ENCODE measurements at regions not wholly inside any gene's neighbourhood (a gene's known extent, or its start where the extent isn't known, plus 50 kb on each side); places are given as distances from the start of the nearest gene placed in this dataset.

DNA sequence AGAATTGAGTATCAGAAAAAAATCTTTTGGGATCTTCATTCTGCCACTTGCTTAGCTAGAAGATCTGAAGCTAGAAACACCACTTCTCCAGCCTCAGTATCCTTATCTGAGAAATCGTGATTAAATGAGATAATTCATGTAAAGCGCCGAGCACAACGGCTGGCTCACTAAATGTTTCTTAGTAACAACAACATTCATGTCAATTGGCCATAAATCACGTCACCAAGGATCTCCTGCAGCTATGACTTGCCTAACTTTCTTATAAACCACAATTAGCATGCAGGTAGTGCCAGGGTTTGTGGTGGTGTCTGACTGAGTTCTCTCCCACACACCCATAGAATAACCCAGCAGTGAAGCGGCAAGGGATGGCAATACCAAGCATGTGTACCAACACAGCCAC lies 501.3 kb downstream of the EFNB2 start:
- H3K36me3 ChIP-seq: no peaks in the 10 kb centered on the region
- intact Hi-C loops (cut with DNase I): no loop called here
- DNase-seq: no peak
- 77 to 79% methylated on average over 6 of the region's 6 CpGs for WGBS, 2 donors
- no peaks in the 10 kb centered on the region for H3K9me3 ChIP-seq
- H3K4me3 ChIP-seq: no peak overlapping the region
- no peaks in the 10 kb centered on the region for H3K4me1 ChIP-seq
- TF ChIP-seq EP300 (IDR thresholded peaks at IDR 0.05): no peak
- TF ChIP-seq POLR2AphosphoS5 (IDR thresholded peaks at IDR 0.05): no peak
- TF ChIP-seq, protein P1, sequence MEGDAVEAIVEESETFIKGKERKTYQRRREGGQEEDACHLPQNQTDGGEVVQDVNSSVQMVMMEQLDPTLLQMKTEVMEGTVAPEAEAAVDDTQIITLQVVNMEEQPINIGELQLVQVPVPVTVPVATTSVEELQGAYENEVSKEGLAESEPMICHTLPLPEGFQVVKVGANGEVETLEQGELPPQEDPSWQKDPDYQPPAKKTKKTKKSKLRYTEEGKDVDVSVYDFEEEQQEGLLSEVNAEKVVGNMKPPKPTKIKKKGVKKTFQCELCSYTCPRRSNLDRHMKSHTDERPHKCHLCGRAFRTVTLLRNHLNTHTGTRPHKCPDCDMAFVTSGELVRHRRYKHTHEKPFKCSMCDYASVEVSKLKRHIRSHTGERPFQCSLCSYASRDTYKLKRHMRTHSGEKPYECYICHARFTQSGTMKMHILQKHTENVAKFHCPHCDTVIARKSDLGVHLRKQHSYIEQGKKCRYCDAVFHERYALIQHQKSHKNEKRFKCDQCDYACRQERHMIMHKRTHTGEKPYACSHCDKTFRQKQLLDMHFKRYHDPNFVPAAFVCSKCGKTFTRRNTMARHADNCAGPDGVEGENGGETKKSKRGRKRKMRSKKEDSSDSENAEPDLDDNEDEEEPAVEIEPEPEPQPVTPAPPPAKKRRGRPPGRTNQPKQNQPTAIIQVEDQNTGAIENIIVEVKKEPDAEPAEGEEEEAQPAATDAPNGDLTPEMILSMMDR (IDR thresholded peaks at IDR 0.05): no peak
- TF ChIP-seq POLR2A (IDR thresholded peaks at IDR 0.05): no peak
- H3K27ac ChIP-seq: no peak overlapping the region
- H3K27me3 ChIP-seq: no peaks in the 10 kb centered on the region

DNA sequence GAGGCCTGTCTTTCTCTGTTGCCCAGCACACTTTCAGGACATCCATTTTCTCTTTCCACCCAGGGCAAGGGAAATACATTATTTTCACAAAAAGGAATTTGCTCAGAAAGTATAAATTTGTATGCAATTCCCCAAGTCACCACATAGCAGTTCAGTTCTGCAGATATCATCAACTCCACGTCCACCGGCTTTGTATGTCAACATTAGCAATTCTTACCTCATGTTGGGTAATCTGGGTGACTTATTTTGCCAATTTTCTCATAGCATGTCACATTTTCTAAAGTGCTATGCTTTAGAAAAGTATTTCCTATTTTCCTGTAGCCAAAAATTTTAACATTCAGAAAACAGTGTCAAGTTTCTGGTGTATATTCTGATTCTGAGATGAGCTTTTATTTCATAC lies 501.8 kb downstream of the EFNB2 start:
- intact Hi-C loops (cut with DNase I): no loop called here
- Histone ChIP-seq H3K27me3 (no peaks in the 10 kb centered on the region), H3K27ac (no peak overlapping the region), H3K36me3 (no peaks in the 10 kb centered on the region), H3K4me3 (no peak overlapping the region), H3K9me3 (no peaks in the 10 kb centered on the region), H3K4me1 (no peaks in the 10 kb centered on the region)
- no peak for TF ChIP-seq POLR2A (IDR thresholded peaks at IDR 0.05)
- TF ChIP-seq POLR2AphosphoS5 (IDR thresholded peaks at IDR 0.05): no peak
- no peak for TF ChIP-seq EP300 (IDR thresholded peaks at IDR 0.05)
- TF ChIP-seq, protein P1 (IDR thresholded peaks at IDR 0.05): no peak
- WGBS, 2 donors: 71 to 85% methylated on average over 2 of the region's 2 CpGs
- no peak for DNase-seq

DNA sequence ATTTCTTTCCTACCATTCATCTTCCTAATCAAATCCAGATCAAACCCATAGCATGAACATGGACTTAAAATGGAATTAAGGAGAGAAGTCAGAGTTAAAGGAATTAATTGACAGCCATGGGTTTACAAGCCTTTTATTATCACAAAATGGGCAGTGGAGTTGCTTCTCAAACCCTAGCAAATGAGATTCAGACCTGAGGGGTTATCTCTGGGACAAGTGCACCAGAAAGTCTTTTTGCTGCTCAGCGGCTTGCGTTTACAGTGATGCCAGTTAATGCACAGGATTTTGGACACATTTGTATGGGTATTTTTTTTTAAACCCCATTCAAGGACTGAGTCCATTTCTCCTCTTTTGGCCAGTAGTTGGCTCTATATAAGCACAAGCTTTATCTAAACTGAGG lies 503.0 kb downstream of the EFNB2 start:
- intact Hi-C loops (cut with DNase I): no loop called here
- Histone ChIP-seq H3K9me3 (no peaks in the 10 kb centered on the region), H3K4me3 (no peak overlapping the region), H3K27ac (no peak overlapping the region), H3K27me3 (no peaks in the 10 kb centered on the region), H3K4me1 (no peaks in the 10 kb centered on the region), H3K36me3 (no peaks in the 10 kb centered on the region)
- 98 to 99% methylated on average over 2 of the region's 2 CpGs for WGBS, 2 donors
- TF ChIP-seq POLR2A (IDR thresholded peaks at IDR 0.05): no peak
- TF ChIP-seq, protein P1 (IDR thresholded peaks at IDR 0.05): no peak
- TF ChIP-seq EP300 (IDR thresholded peaks at IDR 0.05): no peak
- TF ChIP-seq POLR2AphosphoS5 (IDR thresholded peaks at IDR 0.05): no peak
- no peak for DNase-seq

DNA sequence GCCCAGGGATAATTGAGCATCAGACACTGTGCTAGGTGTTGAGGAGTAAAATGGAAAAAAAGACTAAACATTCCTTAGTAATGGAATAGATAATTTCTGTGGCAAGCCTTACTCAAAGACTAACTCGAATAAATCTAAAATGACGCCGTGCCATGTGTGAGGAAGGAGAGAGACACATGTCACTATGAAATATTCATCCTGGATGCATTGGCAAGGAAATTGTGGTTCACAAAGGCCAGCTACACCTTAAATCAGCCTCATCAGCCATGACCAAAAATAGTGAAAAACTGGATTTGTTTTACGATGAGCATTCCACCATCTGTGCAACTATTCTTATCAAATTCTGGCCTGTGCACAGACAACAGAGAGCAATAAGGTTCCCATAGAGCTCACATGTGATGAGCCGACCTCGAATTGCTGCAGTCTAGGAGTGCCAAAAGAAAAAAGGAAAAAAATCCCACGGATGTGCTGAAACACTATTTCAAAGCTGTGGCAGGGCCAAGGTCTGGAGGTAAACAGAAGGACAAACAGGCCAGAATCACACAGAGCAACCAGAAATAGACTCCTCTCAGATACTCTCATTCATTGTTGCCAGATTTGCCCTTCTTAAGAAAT lies 505.7 kb downstream of the EFNB2 start:
- no peaks in the 10 kb centered on the region for H3K36me3 ChIP-seq
- TF ChIP-seq POLR2AphosphoS5 (IDR thresholded peaks at IDR 0.05) (no peak), POLR2A (IDR thresholded peaks at IDR 0.05) (no peak), EP300 (IDR thresholded peaks at IDR 0.05) (no peak)
- TF ChIP-seq, protein P1 (IDR thresholded peaks at IDR 0.05): no peak
- no peak overlapping the region for H3K4me3 ChIP-seq
- H3K27ac ChIP-seq: no peak overlapping the region
- DNase-seq: no peak
- 65 to 80% methylated on average over 7 of the region's 7 CpGs for WGBS, 2 donors
- H3K4me1 ChIP-seq: no peaks in the 10 kb centered on the region
- H3K9me3 ChIP-seq: no peaks in the 10 kb centered on the region
- no peaks in the 10 kb centered on the region for H3K27me3 ChIP-seq
- intact Hi-C loops (cut with DNase I): no loop called here

DNA sequence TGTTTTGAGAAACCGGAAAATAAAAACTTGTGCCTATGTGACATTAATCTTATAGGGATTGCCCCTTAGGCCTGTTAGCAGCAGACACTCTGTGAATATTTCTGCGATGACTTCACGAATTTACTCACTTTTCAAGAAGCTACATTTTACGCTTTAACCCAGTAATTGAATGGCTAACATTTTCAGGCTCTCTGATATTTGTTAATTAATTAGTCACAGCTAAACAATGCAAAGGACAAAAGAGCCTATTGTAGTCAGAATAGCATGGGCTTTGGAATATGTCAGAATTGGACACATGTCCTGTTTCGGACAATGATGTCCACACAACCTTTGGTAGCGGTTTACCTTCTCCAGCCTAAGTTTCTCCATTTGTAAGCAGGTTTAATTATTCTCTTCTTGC lies 506.6 kb downstream of the EFNB2 start:
- Histone ChIP-seq H3K4me3 (no peak overlapping the region), H3K4me1 (no peaks in the 10 kb centered on the region), H3K36me3 (no peaks in the 10 kb centered on the region), H3K27me3 (no peaks in the 10 kb centered on the region), H3K9me3 (no peaks in the 10 kb centered on the region), H3K27ac (no peak overlapping the region)
- WGBS, 2 donors: 84 to 96% methylated on average over 6 of the region's 6 CpGs
- DNase-seq: no peak
- intact Hi-C loops (cut with DNase I): no loop called here
- no peak for TF ChIP-seq POLR2AphosphoS5 (IDR thresholded peaks at IDR 0.05)
